Liver (tissue), 3 donors: ENCODE measurements at regions not wholly inside any gene's neighbourhood (a gene's known extent, or its start where the extent isn't known, plus 50 kb on each side); places are given as distances from the start of the nearest gene placed in this dataset.

Experiments used
- CTCF ChIP-seq: fragments of 150-350 bp; IDR thresholded peaks from 2 replicates; pipeline ENCODE4 v1.5.1; 2017; ENCODE audit warnings: improper control_type of control experiment, low read depth, low read length; ENCODE audit not compliant: missing input control
- EGR1 ChIP-seq, 2 donors: IDR thresholded peaks; 2 replicates each; pipeline ENCODE4 v1.6.1; 2016 to 2018; ENCODE audit warnings: antibody characterized with exemption in 2 of 2, low read depth in 2 of 2
- GABPA ChIP-seq, 2 donors: IDR thresholded peaks in 1 of 2; conservative IDR thresholded peaks in 1 of 2; 2 replicates each; pipeline ENCODE4 v1.6.1; 2016; ENCODE audit warnings: antibody characterized with exemption in 2 of 2, mild to moderate bottlenecking in 1 of 2, moderate library complexity in 1 of 2
- MAX ChIP-seq: IDR thresholded peaks from 2 replicates; pipeline ENCODE4 v1.6.1; 2016; ENCODE audit warnings: antibody characterized with exemption
- RAD21 ChIP-seq, 2 donors: IDR thresholded peaks; 2 replicates each; pipeline ENCODE4 v1.6.1; 2016; ENCODE audit warnings: antibody characterized with exemption in 2 of 2, mild to moderate bottlenecking in 2 of 2
- RXRA ChIP-seq, 2 donors: IDR thresholded peaks; 2 replicates each; pipeline ENCODE4 v1.6.1; 2017 to 2018; ENCODE audit warnings: antibody characterized with exemption in 2 of 2, mild to moderate bottlenecking in 1 of 2
- TF ChIP-seq, protein P1 (sequence below): IDR thresholded peaks from 2 replicates; pipeline ENCODE4 v1.6.1; 2016; ENCODE audit warnings: antibody characterized with exemption
- donor health status: healthy.
- donor health status: healthy.

GRCh38 chr18:76057386-76057785, 437.7 kb downstream of the ZNF516 start:
- TF ChIP-seq, protein P1, sequence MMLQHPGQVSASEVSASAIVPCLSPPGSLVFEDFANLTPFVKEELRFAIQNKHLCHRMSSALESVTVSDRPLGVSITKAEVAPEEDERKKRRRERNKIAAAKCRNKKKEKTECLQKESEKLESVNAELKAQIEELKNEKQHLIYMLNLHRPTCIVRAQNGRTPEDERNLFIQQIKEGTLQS, result no peak
- TF ChIP-seq CTCF (no peak), MAX (no peak), RAD21 (IDR thresholded peaks at IDR 0.05) (no peak), EGR1 (IDR thresholded peaks at IDR 0.05; ENCODE audit: low read depth in 2 of 2) (no peak), GABPA (IDR thresholded peaks at IDR 0.05 in 1 of 2, conservative IDR thresholded peaks at IDR 0.05 in 1 of 2) (no peak), RXRA (IDR thresholded peaks at IDR 0.05) (no peak)
